ENCODE measurements at regions not wholly inside any gene's neighbourhood (a gene's known extent, or its start where the extent isn't known, plus 50 kb on each side); places are given as distances from the start of the nearest gene placed in this dataset.

- TF ChIP-seq, protein P1, sequence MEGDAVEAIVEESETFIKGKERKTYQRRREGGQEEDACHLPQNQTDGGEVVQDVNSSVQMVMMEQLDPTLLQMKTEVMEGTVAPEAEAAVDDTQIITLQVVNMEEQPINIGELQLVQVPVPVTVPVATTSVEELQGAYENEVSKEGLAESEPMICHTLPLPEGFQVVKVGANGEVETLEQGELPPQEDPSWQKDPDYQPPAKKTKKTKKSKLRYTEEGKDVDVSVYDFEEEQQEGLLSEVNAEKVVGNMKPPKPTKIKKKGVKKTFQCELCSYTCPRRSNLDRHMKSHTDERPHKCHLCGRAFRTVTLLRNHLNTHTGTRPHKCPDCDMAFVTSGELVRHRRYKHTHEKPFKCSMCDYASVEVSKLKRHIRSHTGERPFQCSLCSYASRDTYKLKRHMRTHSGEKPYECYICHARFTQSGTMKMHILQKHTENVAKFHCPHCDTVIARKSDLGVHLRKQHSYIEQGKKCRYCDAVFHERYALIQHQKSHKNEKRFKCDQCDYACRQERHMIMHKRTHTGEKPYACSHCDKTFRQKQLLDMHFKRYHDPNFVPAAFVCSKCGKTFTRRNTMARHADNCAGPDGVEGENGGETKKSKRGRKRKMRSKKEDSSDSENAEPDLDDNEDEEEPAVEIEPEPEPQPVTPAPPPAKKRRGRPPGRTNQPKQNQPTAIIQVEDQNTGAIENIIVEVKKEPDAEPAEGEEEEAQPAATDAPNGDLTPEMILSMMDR (IDR thresholded peaks at IDR 0.05) = no peak
- no peak for ATAC-seq (ENCODE audit: low FRiP score)
Measured at GRCh38 chr1:60762911-60763310, 319.4 kb upstream of the NFIA start.

GRCh38 chr1:60762176-60762575 lies 320.2 kb upstream of the NFIA start:
- no peak for DNase-seq (ENCODE audit: low spot score)
- no peak for ATAC-seq (ENCODE audit: low FRiP score)

More at GRCh38 chr1:60762911-60763310, 319.4 kb upstream of the NFIA start:
- no peak for DNase-seq (ENCODE audit: low spot score)

GRCh38 chr1:60759291-60759690 lies 323.1 kb upstream of the NFIA start:
- DNase-seq (ENCODE audit: low spot score) (no peak), ATAC-seq (ENCODE audit: low FRiP score) (no peak)
- TF ChIP-seq, protein P1 (IDR thresholded peaks at IDR 0.05) = no peak

More at GRCh38 chr1:60762176-60762575, 320.2 kb upstream of the NFIA start:
- TF ChIP-seq, protein P1 (IDR thresholded peaks at IDR 0.05) = no peak

DNA sequence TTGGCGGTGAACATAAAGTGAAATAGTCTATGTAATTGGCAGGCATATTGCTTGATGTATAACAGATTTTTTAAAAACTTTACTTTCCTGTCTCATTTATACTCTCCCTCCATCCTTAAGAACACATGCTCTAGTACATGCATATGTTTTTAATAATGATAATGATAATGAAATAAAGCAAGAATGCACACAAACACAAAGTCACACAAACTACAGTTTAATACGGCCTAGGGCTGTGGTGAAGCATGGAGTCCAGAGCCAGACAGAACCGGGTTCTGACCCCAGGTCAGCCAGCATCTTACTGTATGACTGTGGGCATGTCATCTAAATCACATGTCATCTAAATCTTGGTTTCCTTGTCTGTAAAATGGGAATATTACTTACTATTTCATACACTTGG lies 324.9 kb upstream of the NFIA start:
- ATAC-seq (ENCODE audit: low FRiP score) (no peak), DNase-seq (ENCODE audit: low spot score) (no peak)
- TF ChIP-seq, protein P1 (IDR thresholded peaks at IDR 0.05) = no peak

DNA sequence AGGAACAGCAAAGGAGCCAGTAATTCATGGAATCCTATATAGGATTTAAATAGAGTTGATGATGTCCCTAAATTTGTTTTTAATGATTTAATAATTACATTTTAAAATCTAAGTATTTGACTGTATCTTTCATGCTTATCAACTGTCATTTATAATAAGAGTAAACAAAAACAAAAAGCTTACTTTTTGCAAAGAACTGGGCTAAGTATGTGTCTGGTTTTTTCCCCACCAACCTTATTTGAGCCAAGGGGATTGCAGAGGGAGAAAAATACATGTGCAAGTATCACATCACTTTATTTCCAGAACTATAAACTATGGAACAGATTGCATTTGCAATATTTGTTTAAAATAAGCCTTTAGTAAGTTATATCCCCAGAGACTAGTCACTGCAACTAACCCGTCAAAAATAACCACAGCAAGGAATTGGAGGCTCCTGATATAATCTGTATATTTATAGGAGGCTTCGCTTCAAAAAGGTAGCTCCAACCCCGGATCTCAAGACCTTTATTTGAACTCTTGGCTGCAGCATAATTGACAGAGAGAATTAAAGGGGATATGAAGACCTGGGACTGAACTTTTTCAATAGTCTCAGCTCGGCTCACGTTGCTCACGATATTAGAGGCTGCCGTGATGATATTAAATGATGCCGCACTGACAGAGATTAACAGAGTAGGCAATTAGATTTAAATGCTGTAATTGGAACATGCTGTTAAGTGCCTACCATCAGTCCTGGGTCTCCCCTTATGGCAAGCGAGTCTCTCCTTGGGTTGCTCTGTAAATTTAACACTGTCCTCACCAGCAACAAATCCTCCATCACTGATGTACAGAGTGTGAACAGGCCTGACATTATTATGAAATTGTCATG lies 329.1 kb upstream of the NFIA start:
- ATAC-seq (ENCODE audit: low FRiP score) = no peak
- DNase-seq (ENCODE audit: low spot score) = no peak
- TF ChIP-seq, protein P1 (IDR thresholded peaks at IDR 0.05) = no peak

- ATAC-seq (ENCODE audit: low FRiP score) (no peak), DNase-seq (ENCODE audit: low spot score) (no peak)
- TF ChIP-seq, protein P1 (IDR thresholded peaks at IDR 0.05) = no peak
Measured at GRCh38 chr1:60751306-60751705, 331.1 kb upstream of the NFIA start.

DNA sequence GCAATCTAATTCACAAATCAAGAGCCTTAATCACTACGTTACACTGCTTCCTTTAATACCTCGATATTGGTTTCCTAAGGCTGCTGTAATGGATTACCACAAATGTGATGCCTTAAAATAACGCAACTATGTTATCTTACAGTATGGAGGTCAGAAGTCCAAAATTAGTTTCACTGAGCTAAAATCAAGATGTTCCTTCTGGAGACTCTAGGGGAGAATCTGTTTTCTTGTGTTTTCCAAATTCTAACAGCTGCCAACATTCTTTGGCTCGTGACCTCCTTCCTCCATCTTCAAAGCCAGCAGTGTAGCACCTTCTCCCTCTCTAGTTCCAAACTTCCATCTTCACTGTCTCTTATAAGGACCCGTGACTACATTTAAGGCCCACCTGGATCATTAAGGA lies 335.0 kb upstream of the NFIA start:
- TF ChIP-seq, protein P1 (IDR thresholded peaks at IDR 0.05) = no peak
- ATAC-seq (ENCODE audit: low FRiP score) = no peak
- DNase-seq (ENCODE audit: low spot score) = no peak
